ENCODE measurements at regions not wholly inside any gene's neighbourhood (a gene's known extent, or its start where the extent isn't known, plus 50 kb on each side); places are given as distances from the start of the nearest gene placed in this dataset.
"Not testable (repeated sequence)": the region's sequence is repeated elsewhere in the genome, so short reads cannot be mapped to it uniquely, and the experiment has no call there.

DNA sequence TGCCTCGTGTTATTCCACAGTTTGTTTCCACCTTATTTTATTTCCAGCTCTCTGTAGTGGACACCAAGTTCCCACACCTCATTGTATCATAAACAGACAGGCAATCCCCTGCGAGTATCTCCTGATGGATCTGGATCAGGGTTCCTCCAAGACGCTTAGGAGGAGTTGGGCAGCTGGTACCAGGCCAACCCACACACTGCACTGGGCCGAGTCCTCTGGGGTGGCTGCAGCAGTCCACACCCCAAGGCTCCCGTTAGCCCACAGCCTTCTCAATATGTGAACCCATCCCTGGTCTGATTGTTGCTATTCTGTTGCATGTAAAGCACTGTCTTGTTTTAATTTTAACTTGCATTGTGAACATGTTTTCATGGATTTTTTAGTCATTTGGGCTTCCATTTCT, 178.8 kb upstream of the RAB6C start:
- in situ Hi-C loops (cut with MboI; ENCODE audit: low sequenced_read_pairs) = no loop called here

DNA sequence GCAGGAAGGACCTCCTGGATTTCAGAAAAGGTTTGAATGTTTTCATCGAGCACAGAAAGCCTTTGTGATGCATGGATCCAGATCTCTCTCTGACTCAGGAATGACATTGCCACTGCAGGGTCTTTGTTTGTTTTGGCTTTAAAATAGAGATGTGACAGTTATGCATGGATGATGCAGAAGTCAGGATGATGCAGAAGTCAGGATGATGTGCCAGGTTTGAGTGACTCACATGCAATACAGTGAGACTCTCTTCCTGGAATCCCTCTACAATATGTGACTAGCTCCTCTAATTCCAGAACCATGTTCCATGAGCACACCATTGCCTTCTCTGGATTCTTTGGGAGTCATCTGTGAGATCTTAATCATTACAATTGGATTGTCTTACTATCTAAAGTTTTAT, 177.9 kb upstream of the RAB6C start:
- in situ Hi-C loops (cut with MboI; ENCODE audit: low sequenced_read_pairs) = no loop called here

GRCh38 chr2:129802290-129802689, 177.2 kb upstream of the RAB6C start:
- in situ Hi-C loops (cut with MboI; ENCODE audit: low sequenced_read_pairs) = no loop called here

- in situ Hi-C loops (cut with MboI; ENCODE audit: low sequenced_read_pairs) = no loop called here
Measured at GRCh38 chr2:129803032-129803431, 176.4 kb upstream of the RAB6C start.

- in situ Hi-C loops (cut with MboI; ENCODE audit: low sequenced_read_pairs) = no loop called here
Measured at GRCh38 chr2:129803871-129804270, 175.6 kb upstream of the RAB6C start.

DNA sequence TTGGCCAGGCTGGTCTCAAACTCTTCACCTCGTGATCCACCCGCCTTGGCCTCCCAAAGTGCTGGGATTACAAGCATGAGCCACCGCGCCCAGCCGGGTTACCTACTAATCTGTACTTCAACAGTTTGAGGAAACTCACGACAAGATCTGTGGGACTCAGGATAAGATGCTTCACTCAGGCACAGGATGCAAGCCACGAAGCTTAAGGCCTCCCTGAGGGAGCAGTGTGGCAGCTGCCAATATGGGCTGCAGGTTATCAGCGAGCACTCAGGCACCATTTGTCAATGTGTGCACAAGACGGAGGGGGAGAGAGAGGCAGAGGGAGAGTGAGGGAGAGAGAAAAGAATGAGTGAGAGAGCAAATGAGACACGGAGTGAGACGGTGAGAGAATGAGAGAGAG, 173.6 kb upstream of the RAB6C start:
- in situ Hi-C loops (cut with MboI; ENCODE audit: low sequenced_read_pairs) = no loop called here

- in situ Hi-C loops (cut with MboI; ENCODE audit: low sequenced_read_pairs) = no loop called here
Measured at GRCh38 chr2:129806317-129806716, 173.1 kb upstream of the RAB6C start.

- in situ Hi-C loops (cut with MboI; ENCODE audit: low sequenced_read_pairs) = no loop called here
Measured at GRCh38 chr2:129806990-129807389, 172.5 kb upstream of the RAB6C start.

GRCh38 chr2:129807642-129808338, 171.7 kb upstream of the RAB6C start:
- in situ Hi-C loops (cut with MboI; ENCODE audit: low sequenced_read_pairs) = not testable (repeated sequence)

GRCh38 chr2:129810521-129810920, 168.9 kb upstream of the RAB6C start:
- in situ Hi-C loops (cut with MboI; ENCODE audit: low sequenced_read_pairs) = no loop called here

DNA sequence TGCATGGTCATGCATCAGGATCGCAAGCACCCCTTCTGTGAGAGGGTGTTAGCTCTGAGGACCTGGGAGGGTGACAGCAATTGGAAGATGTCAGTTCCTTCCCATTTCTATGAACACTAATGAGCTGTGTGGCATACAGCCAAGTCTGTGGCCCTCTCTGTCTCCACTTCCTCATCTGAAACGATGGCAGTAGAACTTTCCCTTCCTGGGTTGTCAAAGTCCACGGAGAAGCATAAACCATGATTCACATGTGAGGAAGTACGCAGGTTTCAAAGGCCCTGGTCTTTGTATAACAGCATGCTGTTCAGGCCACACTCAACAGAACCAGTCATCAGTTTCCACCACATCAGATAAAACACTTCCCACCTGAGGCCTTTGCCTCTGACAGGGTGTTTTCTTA, 167.4 kb upstream of the RAB6C start:
- in situ Hi-C loops (cut with MboI; ENCODE audit: low sequenced_read_pairs) = no loop called here

- in situ Hi-C loops (cut with MboI; ENCODE audit: low sequenced_read_pairs) = no loop called here
Measured at GRCh38 chr2:129812654-129813053, 166.8 kb upstream of the RAB6C start.

DNA sequence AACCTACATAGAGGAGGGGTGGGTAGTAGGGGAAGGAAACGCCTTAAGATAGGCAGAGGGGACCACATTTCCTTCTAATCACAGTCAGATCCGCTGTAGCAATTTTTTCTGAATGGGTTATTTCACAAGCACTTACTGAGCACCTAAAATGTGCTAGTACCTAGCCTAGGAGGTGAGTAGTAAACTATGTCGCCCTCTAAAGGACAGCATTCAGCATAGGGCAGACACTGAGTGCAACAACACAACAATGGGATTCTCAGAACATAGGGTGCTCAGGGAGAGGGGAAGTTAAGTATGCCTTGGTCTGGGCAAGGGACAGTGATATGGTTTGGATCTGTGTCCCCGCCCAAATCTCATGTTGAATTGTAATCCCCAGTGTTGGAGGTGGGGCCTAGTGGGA, 166.1 kb upstream of the RAB6C start:
- in situ Hi-C loops (cut with MboI; ENCODE audit: low sequenced_read_pairs) = no loop called here

DNA sequence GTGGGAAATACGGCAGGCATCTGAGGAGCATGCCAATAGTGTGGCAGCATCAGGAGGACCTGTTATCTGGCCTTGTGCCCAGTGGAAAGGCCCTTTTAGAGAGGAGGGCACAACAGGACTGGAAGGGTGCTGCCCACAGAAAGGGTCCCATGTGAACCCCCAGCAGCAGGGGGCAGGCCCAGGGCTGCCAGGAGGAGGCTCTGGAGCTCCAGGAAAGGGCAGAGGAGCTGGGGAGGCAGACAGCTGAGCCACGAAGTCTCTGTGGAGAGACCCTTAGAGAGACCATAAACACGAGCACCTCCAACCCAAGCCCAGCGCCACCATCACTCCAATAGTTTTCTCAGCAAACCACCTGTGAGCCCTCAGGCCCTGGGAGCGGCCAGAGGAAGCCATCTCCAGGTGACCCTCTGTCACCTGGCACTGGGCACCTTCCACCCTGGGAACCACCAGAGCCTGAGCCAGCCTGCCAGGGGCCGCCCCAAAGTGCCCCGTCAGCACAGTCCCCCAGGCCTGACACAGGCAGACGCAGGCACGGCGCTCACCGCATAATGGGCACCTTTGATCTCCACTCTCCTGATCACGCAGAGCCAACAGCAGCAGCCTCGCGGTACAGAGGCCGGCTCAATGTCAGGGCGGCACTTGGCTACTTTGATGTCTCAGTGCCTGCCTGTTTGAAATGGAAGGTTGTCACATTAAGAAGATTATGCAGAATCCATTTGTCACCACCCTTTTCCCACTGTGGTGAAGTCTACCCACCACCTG, 162.5 kb upstream of the RAB6C start:
- in situ Hi-C loops (cut with MboI; ENCODE audit: low sequenced_read_pairs) = no loop called here

- in situ Hi-C loops (cut with MboI; ENCODE audit: low sequenced_read_pairs) = no loop called here
Measured at GRCh38 chr2:129819855-129820254, 159.6 kb upstream of the RAB6C start.

DNA sequence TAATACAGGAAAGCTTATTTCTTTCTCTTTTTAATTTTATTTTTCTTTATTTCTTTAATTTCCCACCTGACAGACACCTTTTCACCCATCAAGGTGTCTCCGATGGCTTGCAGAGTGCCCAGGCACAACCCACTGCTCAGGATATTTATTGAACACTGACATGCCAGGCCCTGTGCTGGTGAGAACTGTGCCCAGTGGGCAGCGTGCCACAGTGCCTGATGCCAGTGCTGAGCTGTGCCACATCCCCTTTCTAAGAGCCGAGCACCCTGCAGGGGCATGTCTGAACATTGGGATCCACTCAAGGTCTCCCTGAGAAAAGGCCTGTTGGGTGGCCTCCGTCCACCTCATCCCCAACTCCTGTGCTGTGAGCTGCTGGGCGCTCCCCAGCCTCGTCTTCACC, 158.6 kb upstream of the RAB6C start:
- in situ Hi-C loops (cut with MboI; ENCODE audit: low sequenced_read_pairs) = no loop called here

DNA sequence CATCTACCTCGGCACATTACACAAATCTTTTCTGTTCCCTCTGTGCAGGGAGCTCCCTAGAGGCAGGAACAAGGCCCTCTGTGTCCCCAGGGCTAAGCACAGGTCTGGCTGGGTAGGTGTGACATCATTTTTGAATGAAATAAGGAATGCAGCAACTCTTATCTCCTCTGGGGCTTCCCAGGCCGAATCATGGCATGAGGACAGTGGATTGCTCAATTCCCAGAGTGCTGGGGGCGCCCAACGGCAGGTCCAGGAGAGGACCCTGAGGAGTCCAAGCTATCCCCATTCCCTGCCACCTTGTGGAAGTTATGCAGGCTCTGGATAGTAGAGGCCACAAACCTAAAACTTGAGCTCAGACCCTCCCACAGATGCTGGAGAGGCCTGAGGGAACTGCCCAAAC, 158.0 kb upstream of the RAB6C start:
- in situ Hi-C loops (cut with MboI; ENCODE audit: low sequenced_read_pairs) = no loop called here

DNA sequence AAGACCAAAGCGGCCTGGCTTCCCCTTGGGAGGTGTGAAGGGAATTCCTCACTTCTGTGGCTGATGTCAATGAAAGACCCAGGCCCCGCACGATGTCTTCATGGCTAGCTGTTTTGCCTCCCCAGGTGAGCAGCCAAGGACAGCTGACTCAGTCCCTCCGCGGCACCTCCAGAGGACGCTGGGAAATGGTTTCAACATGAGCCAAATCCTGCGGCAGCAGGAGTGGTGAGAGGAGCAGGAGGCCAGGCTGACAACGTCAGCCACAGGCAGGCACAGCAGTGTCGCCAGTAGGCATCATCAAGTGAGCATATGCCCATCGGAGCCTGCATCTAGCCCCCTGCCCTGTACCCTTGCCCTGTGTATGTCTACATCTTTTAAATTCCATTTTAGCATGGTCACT, 156.4 kb upstream of the RAB6C start:
- in situ Hi-C loops (cut with MboI; ENCODE audit: low sequenced_read_pairs) = no loop called here

DNA sequence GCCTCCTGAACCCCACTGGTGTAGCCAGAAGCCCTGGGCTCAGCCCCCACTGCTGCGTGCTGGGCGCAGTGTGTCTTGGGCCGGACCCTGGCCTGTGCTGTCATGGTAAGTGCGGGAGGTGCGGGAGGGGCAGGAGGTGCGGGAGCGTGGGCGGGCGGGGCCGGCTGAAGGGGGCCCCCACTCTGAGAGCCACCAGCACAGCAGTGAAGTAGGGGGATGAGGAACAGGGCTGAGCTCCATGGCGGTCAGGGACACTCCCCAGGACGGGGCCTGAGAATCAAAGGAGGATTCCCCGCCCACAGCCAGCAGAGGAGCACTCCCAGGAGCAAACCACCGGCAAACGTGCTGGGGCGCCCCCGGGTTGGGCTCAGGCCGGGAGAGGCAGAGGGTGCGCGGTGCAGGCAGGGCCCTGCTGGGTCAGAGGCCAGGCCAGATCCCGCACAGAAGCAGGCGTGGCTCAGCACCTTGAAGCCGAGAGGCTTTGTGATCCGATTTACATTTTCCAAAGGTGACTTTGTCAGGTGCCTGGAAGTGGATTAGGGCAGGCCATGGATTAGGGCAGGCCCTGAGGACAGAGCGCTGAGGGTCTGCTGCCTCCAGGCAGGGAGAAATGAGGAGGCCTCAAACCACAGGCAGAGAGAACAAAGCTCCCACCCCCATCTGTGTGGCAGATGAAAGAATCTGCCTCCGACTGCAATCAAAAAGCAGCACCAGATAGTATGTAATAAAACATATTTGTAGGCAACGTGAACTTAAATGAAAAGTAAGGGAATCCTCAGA, 152.0 kb upstream of the RAB6C start:
- in situ Hi-C loops (cut with MboI; ENCODE audit: low sequenced_read_pairs) = no loop called here

GRCh38 chr2:129828792-129829191, 150.7 kb upstream of the RAB6C start:
- in situ Hi-C loops (cut with MboI; ENCODE audit: low sequenced_read_pairs) = no loop called here

DNA sequence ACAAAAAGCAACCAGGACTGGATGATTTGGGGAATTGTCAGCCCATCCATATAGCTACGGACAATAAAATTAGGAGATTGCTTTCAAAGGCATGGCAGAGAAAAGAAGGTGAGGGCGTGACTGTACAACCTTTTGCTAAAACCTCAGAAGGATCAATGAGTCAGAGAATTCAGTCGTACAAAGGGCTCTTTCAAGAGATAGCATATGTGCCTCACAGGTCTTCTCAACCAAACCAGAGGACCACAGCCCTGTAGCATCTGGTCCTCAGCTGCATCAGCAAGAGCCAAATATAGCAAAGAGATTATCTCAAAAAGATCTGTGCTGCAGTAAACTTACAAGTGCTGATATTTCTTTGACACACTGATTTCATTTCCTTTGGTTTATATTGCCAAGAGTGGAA, 149.9 kb upstream of the RAB6C start:
- in situ Hi-C loops (cut with MboI; ENCODE audit: low sequenced_read_pairs) = no loop called here

DNA sequence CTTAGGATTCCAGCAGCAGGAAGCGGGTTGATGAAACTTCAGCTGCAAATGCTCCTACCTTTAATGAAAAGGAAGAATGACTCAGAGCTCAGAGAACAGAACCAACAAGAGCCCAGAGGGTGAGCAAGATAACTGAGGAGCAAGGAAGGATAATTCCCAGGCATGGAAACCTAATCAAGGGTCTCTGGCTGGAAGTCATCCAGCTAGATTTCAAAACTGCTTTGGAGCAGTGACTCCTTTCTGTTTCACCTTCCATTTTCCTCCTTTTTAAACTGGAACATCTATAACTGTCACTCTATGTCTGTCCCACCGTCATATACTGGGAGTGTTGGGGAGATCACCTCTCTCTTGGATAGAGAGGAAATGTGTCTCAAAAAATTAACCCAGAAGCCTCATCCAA, 148.4 kb upstream of the RAB6C start:
- in situ Hi-C loops (cut with MboI; ENCODE audit: low sequenced_read_pairs) = no loop called here

All from HL-60/S4 treated with retinoic acid at 250 ng/mL for 4 days and 3 days (cell line).